ENCODE measurements at regions not wholly inside any gene's neighbourhood (a gene's known extent, or its start where the extent isn't known, plus 50 kb on each side); places are given as distances from the start of the nearest gene placed in this dataset.

DNA sequence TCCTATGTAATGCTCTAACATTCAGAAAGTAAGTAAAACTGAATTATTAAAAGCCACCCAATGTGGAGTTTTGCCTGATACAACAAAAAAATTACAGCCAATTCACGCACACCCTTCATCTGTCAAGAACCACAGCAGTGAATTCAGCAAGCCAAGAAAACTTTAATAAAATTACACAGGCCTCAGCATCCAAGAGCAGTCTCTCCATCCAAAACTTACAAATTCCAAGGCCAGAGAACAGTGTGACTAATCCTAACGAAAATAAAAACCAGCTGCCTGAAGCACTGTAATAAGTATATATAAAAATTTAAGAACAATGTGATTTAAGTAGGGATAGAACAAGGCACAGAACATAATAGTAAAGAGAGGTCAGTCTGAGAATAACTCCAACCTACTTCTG lies 54.2 kb downstream of the SIX6 start:
- CTCF ChIA-PET: interaction anchor here (0.6 to 11.2 kb wide), 7 partner anchors 8 to 376 kb away, joined by 3 to 126 read pairs (median 5); no protein-coding TSS in a partner anchor
- H3K4me3 ChIP-seq: no peak overlapping the region
- H3K9me3 ChIP-seq: no peaks in the 10 kb centered on the region
- no peak for DNase-seq (ENCODE audit: low read depth in 1 of 2, low spot score in 1 of 2)
- WGBS (ENCODE audit: missing lambda C conversion rate): 6% methylated on average over 2 of the region's 2 CpGs
- FAIRE-seq: no peak
- no peak overlapping the region for H3K27ac ChIP-seq
- ATAC-seq: no peak
- H3K4me2 ChIP-seq: no peak overlapping the region
- POLR2A ChIA-PET: no interaction called here
- H3K4me1 ChIP-seq: no peaks in the 10 kb centered on the region
- TF ChIP-seq HOXB13 (CRISPR knock-in tag; IDR thresholded peaks at IDR 0.05; ENCODE audit: low read depth) (no peak), TP53 (CRISPR knock-in tag; IDR thresholded peaks at IDR 0.05) (no peak), FOSB (CRISPR knock-in tag; IDR thresholded peaks at IDR 0.05) (no peak), HDAC2 (IDR thresholded peaks at IDR 0.05) (no peak), EHMT2 (IDR thresholded peaks at IDR 0.05; ENCODE audit: low read depth) (no peak), EP300 (IDR thresholded peaks at IDR 0.05) (no peak), NFE2L2 (conservative IDR thresholded peaks at IDR 0.05; ENCODE audit: low read length) (no peak), CHD2 (IDR thresholded peaks at IDR 0.05; ENCODE audit: low read length, partially characterized antibody) (no peak), RAD21 (conservative IDR thresholded peaks at IDR 0.05 in 1 of 2, IDR thresholded peaks at IDR 0.05 in 1 of 2) (no peak), HOXB5 (CRISPR knock-in tag; IDR thresholded peaks at IDR 0.05) (no peak), FOXS1 (CRISPR knock-in tag; IDR thresholded peaks at IDR 0.05) (no peak), KDM1A (IDR thresholded peaks at IDR 0.05; ENCODE audit: low read depth) (no peak), POLR2A (IDR thresholded peaks at IDR 0.05; ENCODE audit: low read length) (no peak), MAZ (IDR thresholded peaks at IDR 0.05; ENCODE audit: borderline replicate concordance, low read depth, low read length) (no peak)
- TF ChIP-seq, protein P1, sequence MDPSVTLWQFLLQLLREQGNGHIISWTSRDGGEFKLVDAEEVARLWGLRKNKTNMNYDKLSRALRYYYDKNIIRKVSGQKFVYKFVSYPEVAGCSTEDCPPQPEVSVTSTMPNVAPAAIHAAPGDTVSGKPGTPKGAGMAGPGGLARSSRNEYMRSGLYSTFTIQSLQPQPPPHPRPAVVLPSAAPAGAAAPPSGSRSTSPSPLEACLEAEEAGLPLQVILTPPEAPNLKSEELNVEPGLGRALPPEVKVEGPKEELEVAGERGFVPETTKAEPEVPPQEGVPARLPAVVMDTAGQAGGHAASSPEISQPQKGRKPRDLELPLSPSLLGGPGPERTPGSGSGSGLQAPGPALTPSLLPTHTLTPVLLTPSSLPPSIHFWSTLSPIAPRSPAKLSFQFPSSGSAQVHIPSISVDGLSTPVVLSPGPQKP (IDR thresholded peaks at IDR 0.05; ENCODE audit: low read depth, low read length): no peak
- TF ChIP-seq, protein P2, sequence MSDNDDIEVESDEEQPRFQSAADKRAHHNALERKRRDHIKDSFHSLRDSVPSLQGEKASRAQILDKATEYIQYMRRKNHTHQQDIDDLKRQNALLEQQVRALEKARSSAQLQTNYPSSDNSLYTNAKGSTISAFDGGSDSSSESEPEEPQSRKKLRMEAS (IDR thresholded peaks at IDR 0.05): no peak
- TF ChIP-seq, protein P3, sequence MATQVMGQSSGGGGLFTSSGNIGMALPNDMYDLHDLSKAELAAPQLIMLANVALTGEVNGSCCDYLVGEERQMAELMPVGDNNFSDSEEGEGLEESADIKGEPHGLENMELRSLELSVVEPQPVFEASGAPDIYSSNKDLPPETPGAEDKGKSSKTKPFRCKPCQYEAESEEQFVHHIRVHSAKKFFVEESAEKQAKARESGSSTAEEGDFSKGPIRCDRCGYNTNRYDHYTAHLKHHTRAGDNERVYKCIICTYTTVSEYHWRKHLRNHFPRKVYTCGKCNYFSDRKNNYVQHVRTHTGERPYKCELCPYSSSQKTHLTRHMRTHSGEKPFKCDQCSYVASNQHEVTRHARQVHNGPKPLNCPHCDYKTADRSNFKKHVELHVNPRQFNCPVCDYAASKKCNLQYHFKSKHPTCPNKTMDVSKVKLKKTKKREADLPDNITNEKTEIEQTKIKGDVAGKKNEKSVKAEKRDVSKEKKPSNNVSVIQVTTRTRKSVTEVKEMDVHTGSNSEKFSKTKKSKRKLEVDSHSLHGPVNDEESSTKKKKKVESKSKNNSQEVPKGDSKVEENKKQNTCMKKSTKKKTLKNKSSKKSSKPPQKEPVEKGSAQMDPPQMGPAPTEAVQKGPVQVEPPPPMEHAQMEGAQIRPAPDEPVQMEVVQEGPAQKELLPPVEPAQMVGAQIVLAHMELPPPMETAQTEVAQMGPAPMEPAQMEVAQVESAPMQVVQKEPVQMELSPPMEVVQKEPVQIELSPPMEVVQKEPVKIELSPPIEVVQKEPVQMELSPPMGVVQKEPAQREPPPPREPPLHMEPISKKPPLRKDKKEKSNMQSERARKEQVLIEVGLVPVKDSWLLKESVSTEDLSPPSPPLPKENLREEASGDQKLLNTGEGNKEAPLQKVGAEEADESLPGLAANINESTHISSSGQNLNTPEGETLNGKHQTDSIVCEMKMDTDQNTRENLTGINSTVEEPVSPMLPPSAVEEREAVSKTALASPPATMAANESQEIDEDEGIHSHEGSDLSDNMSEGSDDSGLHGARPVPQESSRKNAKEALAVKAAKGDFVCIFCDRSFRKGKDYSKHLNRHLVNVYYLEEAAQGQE (IDR thresholded peaks at IDR 0.05): no peak
- TF ChIP-seq, protein P4, sequence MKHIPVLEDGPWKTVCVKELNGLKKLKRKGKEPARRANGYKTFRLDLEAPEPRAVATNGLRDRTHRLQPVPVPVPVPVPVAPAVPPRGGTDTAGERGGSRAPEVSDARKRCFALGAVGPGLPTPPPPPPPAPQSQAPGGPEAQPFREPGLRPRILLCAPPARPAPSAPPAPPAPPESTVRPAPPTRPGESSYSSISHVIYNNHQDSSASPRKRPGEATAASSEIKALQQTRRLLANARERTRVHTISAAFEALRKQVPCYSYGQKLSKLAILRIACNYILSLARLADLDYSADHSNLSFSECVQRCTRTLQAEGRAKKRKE (CRISPR knock-in tag; IDR thresholded peaks at IDR 0.05; ENCODE audit: low read depth): no peak
- TF ChIP-seq, protein P5, sequence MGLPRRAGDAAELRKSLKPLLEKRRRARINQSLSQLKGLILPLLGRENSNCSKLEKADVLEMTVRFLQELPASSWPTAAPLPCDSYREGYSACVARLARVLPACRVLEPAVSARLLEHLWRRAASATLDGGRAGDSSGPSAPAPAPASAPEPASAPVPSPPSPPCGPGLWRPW (IDR thresholded peaks at IDR 0.05): no peak
- TF ChIP-seq, protein P6, sequence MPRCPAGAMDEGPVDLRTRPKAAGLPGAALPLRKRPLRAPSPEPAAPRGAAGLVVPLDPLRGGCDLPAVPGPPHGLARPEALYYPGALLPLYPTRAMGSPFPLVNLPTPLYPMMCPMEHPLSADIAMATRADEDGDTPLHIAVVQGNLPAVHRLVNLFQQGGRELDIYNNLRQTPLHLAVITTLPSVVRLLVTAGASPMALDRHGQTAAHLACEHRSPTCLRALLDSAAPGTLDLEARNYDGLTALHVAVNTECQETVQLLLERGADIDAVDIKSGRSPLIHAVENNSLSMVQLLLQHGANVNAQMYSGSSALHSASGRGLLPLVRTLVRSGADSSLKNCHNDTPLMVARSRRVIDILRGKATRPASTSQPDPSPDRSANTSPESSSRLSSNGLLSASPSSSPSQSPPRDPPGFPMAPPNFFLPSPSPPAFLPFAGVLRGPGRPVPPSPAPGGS (IDR thresholded peaks at IDR 0.05): no peak

DNA sequence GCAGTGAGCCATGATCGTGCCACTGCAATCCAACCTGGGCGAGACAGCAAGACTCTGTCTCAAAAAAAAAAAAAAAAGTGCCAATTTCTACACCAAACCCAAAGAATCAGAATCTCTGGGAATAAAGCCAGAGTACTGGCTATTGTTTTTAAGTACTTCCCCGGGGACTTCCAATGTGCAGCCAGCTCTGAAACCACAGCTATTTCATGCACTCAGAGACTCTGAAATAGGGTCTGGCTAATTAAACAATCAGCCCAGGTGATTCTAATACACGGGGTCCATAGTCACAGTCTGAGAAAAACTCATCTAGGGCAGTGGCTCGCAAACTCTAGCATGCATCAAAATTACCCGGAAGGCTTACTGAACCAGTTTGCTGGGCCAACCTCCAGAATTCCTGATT lies 56.3 kb downstream of the SIX6 start:
- 65% methylated on average over 6 of the region's 6 CpGs for WGBS (ENCODE audit: missing lambda C conversion rate)
- ChIA-PET CTCF (interaction anchor here (11.2 kb wide), 1 partner anchor 216 kb away, joined by 126 read pairs; no protein-coding TSS in a partner anchor), POLR2A (no interaction called here)
- ATAC-seq (no peak), FAIRE-seq (no peak), DNase-seq (ENCODE audit: low read depth in 1 of 2, low spot score in 1 of 2) (no peak)
- Histone ChIP-seq H3K4me2 (no peak overlapping the region), H3K27ac (no peak overlapping the region), H3K4me1 (no peaks in the 10 kb centered on the region), H3K4me3 (no peak overlapping the region), H3K9me3 (no peaks in the 10 kb centered on the region)
- TF ChIP-seq FOSL2 (IDR thresholded peaks at IDR 0.05) (no peak), FOSL2 (CRISPR knock-in tag; IDR thresholded peaks at IDR 0.05) (no peak), CBX2 (IDR thresholded peaks at IDR 0.05; ENCODE audit: borderline replicate concordance, low read depth) (no peak), MAZ (IDR thresholded peaks at IDR 0.05; ENCODE audit: borderline replicate concordance, low read depth, low read length) (no peak)

Measured in A549 (cell line).